SK-N-MC (cell line): ENCODE measurements at regions not wholly inside any gene's neighbourhood (a gene's known extent, or its start where the extent isn't known, plus 50 kb on each side); places are given as distances from the start of the nearest gene placed in this dataset.
A peak's percentile ranks its signal among the peaks of the same experiment; 100 is the strongest.

Source experiments
- DNase-seq: peaks from one replicate; pipeline ENCODE4 v3.0.0-alpha.2; 2011; ENCODE audit warnings: low read depth, low spot score
- H3K27ac ChIP-seq: fragments of 200-600 bp; sonication (generic); 2 replicates; pipeline ENCODE4 v1.5.1; 2016; ENCODE audit warnings: mixed run types
- H3K36me3 ChIP-seq: fragments of 200-600 bp; sonication (generic); 2 replicates; pipeline ENCODE4 v1.6.1; 2017; ENCODE audit warnings: antibody characterized with exemption, low read length, mixed read lengths; ENCODE audit not compliant: insufficient read depth
- H3K4me3 ChIP-seq: fragments of 200-600 bp; sonication (generic); 2 replicates; pipeline ENCODE4 v1.5.1; 2016
- H3K9ac ChIP-seq: fragments of 200-600 bp; sonication (generic); 2 replicates; pipeline ENCODE4 v1.8.0; 2017; ENCODE audit warnings: mixed run types, mixed read lengths; ENCODE audit not compliant: insufficient read length
- H3K9me3 ChIP-seq: fragments of 200-600 bp; sonication (generic); 2 replicates; pipeline ENCODE4 v1.6.1; 2017; ENCODE audit warnings: low read depth, mild to moderate bottlenecking, antibody characterized with exemption, low read length, moderate library complexity, mixed read lengths
- EZH2 ChIP-seq: fragments of 200-600 bp; sonication (generic); IDR thresholded peaks from one replicate; pipeline ENCODE4 v1.6.1; 2017; ENCODE audit warnings: antibody characterized with exemption
- FOXP2 ChIP-seq: optimal IDR thresholded peaks from 2 replicates; pipeline ENCODE3; 2011; ENCODE audit warnings: mild to moderate bottlenecking, moderate library complexity; ENCODE audit not compliant: insufficient read depth; ENCODE audit errors: extremely low read length, control extremely low read depth
- POLR2AphosphoS5 ChIP-seq: IDR thresholded peaks from 2 replicates; pipeline ENCODE4 v1.6.1; 2012; ENCODE audit warnings: mild to moderate bottlenecking, low read depth, low read length, borderline replicate concordance

DNA sequence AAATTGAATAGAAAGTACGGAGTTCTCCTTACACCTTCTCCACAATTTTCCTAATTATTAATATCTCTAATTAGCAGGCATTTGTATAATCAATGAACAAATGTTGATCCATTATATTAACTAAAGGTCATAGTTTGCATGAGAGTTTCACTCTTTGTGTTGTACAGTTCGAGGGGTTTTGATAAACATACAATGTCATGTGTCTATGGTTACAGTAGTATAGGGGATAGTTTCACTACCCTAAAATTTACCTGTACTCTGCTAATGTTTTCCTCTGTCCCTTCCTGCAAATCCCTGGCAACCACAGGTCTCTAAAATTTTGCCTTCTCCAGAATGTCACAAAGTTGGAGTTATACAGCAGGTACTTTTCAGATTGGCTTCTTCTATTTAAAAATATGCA, 1199.8 kb upstream of the GJE1 start:
- Histone ChIP-seq H3K4me3 (no peak overlapping the region), H3K36me3 (no peaks in the 10 kb centered on the region), H3K9ac (no peak overlapping the region), H3K27ac (no peak overlapping the region), H3K9me3 (no peaks in the 10 kb centered on the region)
- no peak for TF ChIP-seq POLR2AphosphoS5
- TF ChIP-seq EZH2, result no peak
- TF ChIP-seq FOXP2, result no peak
- DNase-seq, result no peak

DNA sequence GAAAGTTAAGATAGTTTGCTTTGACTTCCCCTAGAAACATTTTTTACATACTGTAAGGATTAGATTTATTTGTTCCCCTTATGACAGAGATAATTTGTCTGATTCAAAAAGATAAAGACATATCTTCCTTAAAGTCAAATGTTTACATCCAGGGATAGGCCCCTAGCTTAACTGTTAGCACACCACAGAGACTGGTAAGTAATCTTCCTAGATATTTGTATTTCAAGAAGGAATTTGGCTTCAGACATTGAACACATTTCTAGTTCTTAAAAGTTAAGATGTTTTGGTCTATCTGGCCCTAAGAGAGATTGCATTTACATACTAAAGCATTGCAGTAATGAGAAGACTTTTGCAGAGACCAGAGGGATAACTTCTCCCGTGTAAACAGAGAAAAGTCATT, 1201.1 kb upstream of the GJE1 start:
- Histone ChIP-seq H3K36me3 (no peaks in the 10 kb centered on the region), H3K4me3 (no peak overlapping the region), H3K9ac (no peak overlapping the region), H3K27ac (no peak overlapping the region), H3K9me3 (no peaks in the 10 kb centered on the region)
- no peak for DNase-seq
- TF ChIP-seq POLR2AphosphoS5, result no peak
- TF ChIP-seq FOXP2, result no peak
- no peak for TF ChIP-seq EZH2

DNA sequence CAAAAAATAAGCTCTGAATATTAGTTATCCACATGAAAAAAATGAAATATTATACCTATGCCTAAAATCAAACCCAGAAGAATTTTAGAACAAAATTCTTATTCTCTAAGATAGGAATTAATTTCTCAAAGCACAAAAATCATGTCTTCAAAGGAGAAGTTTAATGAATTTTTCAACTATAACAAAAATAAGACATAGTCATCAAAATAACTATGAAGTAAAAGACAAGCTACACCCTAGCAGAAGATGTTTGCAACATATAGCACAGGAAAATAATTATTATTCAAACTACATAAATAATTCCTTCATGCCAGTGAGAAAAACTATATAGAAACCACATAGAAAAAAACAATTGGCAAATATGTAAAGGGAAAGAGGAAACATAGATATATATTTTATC, 1203.6 kb upstream of the GJE1 start:
- no peaks in the 10 kb centered on the region for H3K36me3 ChIP-seq
- H3K9me3 ChIP-seq, result 0 out of 2 replicates have a peak, but pooled peaks cover under 1% of the 10 kb centered on the region
- no peak overlapping the region for H3K27ac ChIP-seq
- TF ChIP-seq FOXP2 (no peak), EZH2 (no peak)
- DNase-seq, result no peak
- H3K9ac ChIP-seq, result no peak overlapping the region
- H3K4me3 ChIP-seq, result no peak overlapping the region

DNA sequence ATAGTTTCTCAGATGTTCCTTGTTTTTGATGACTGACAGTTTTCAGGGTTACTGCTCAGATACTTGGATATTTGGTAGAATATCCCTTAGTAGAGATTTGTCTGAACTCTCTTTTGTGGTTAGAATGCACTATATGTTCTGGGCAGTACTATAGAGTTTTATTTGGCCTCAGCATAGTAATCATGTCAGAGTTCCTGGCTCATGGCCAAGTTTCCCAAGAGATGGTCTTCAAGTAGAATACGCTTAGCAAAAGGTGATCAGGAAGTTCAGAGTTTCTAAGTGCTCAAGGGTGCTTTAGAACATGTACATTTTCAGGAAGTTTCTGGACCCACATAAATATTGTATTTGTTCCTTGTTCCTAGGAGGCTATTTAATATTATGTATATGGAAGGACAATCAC, 1209.7 kb upstream of the GJE1 start:
- Histone ChIP-seq H3K9me3 (peaks cover 3% of the 10 kb centered on the region; the same call in 1 of the 2 replicates), H3K9ac (no peak overlapping the region), H3K4me3 (no peak overlapping the region), H3K36me3 (no peaks in the 10 kb centered on the region), H3K27ac (no peak overlapping the region)
- TF ChIP-seq FOXP2, result no peak
- DNase-seq, result no peak

DNA sequence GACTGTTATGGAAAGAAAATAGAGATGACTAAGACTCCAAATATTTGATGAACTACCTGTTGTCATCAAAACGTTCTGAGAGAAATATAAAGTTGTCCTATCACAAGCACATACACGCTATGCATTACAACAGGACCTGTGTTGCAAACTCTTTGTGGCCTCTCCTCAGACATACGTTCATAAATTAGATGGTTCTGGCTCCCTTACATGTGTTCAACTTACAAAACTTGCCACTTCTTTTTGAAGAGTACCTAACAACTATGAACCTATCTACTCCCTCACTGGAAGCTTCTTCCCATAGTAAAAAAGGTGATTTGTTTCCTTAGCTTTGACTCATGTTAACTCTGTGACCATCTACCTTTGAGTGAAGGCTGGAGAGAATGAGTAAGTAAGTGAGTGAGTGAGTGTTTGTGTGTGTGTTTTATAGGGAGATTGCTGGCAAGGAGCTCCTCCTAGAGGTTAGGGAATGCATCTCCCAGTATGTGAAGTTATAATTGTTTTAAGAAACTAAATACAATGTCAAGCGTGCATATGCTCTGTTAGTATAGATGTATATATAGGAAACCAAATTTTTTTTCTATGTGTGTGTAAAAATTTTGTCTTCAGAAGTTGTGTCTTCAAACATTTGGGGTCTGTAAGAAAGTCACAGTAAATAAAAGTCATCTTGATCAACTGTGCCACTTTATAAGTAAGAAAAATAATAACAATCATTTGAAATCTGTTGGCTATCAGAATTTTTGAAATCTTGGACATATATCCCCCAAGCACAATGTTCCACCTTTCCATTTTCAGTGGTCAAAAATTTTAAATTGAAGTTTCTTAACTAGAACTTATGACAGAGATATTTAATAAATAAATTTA, 1211.1 kb upstream of the GJE1 start:
- Histone ChIP-seq H3K36me3 (no peaks in the 10 kb centered on the region), H3K27ac (no peak overlapping the region), H3K9ac (no peak overlapping the region), H3K9me3 (peaks cover 3% of the 10 kb centered on the region; the same call in 1 of the 2 replicates), H3K4me3 (no peak overlapping the region)
- peak; percentile 45 for DNase-seq
- no peak for TF ChIP-seq EZH2
- no peak for TF ChIP-seq POLR2AphosphoS5
- TF ChIP-seq FOXP2, result no peak

DNA sequence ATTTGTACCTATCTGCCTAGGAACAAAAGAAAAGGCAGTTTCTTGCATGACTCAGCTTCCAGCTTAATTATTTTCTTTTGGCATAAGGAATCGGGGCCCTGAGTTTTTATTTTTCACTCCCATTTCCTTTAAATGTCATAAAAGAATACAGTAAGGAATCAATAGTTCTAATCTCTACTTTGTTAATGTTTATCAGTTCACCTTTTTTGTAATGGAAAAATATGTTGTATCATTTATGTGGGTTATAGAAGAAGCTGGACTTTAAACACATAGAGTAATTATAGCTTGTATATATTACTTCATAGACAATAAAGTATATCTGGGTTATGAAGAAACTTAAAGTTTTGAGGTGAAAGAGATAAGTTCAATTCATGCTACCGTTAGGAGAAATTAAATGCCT, 1214.8 kb upstream of the GJE1 start:
- Histone ChIP-seq H3K36me3 (no peaks in the 10 kb centered on the region), H3K9ac (no peak overlapping the region), H3K4me3 (no peak overlapping the region), H3K9me3 (no peaks in the 10 kb centered on the region; the same call in 1 of the 2 replicates), H3K27ac (no peak overlapping the region)
- DNase-seq, result no peak
- no peak for TF ChIP-seq EZH2
- no peak for TF ChIP-seq POLR2AphosphoS5
- TF ChIP-seq FOXP2, result no peak

DNA sequence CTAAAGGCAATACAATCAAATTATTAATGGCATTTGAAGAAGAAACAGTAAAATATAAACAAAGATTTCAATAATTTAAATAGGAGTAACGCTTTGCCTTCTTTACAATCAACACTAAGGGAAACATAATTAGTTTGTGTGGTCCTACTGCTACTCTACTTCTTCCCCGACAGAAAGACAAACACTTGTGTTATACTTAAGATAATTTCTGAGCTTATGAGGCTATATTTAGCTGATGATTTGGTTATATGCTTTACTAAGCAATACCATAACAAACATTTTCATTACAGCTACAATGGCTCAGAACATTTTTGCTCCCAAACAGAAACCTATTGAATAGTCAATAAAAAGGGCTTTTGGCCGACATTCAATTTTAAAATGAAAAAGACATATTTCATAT, 1217.2 kb upstream of the GJE1 start:
- H3K9ac ChIP-seq, result no peak overlapping the region
- H3K27ac ChIP-seq, result no peak overlapping the region
- no peak for TF ChIP-seq EZH2
- TF ChIP-seq FOXP2, result no peak
- TF ChIP-seq POLR2AphosphoS5, result no peak
- H3K4me3 ChIP-seq, result no peak overlapping the region
- no peaks in the 10 kb centered on the region; the same call in 1 of the 2 replicates for H3K9me3 ChIP-seq
- no peaks in the 10 kb centered on the region for H3K36me3 ChIP-seq
- DNase-seq, result no peak

DNA sequence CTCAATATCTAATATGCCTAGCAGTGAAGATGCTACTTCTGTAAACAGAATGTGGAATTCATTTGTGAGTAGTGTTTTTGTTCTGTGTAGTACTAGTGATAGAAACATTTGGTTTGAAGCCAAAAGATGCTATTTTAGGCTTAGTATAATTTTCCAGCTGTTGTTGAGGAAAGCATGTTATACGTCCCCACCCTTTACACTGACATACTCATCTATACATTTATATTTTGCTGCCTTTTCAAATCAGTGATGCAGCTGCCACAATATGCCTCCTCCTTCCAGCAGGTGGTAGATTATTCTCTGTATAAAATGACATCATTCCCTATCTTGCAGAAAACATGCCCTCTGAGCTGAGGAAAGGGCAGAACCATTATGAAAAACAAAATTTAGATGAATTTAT, 1217.6 kb upstream of the GJE1 start:
- no peaks in the 10 kb centered on the region for H3K36me3 ChIP-seq
- H3K27ac ChIP-seq, result no peak overlapping the region
- H3K9me3 ChIP-seq, result no peaks in the 10 kb centered on the region; the same call in 1 of the 2 replicates
- no peak overlapping the region for H3K4me3 ChIP-seq
- H3K9ac ChIP-seq, result no peak overlapping the region
- DNase-seq, result no peak
- TF ChIP-seq EZH2, result no peak
- TF ChIP-seq POLR2AphosphoS5, result no peak
- TF ChIP-seq FOXP2, result no peak

DNA sequence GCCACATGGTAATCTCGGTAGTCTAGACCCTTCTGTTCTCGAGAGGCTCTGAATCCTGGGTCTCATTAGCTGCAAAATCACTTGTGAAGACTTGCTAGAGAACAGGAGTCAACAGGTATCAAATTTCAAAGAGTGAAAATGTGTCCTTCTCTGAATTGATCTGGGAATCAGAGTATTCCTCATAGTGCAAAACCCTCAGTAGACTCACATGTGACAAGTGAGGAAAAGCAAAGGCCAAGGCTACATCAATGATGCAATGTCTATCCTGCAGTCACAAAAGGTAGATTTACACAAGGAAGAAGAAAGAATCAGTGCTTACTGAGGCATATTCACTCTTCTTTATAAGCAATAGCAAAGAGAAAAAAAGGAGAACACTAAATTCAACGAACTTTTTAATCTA, 1220.0 kb upstream of the GJE1 start:
- H3K36me3 ChIP-seq, result no peaks in the 10 kb centered on the region
- DNase-seq, result no peak
- no peak for TF ChIP-seq POLR2AphosphoS5
- no peak for TF ChIP-seq FOXP2
- TF ChIP-seq EZH2, result no peak
- H3K9ac ChIP-seq, result no peak overlapping the region
- H3K4me3 ChIP-seq, result no peak overlapping the region
- no peaks in the 10 kb centered on the region for H3K9me3 ChIP-seq
- H3K27ac ChIP-seq, result no peak overlapping the region
